Amniotic stem cell (primary cell): ENCODE measurements at regions not wholly inside any gene's neighbourhood (a gene's known extent, or its start where the extent isn't known, plus 50 kb on each side); places are given as distances from the start of the nearest gene placed in this dataset.

Experiments used
- DNase-seq: peaks from one replicate; lab custom pipeline; 2025; lab: John Stamatoyannopoulos, UW

- DNase-seq = no peak
Observed at GRCh38 chr7:35450456-35451214, 196.7 kb upstream of the TBX20 start.

- DNase-seq = no peak
Observed at GRCh38 chr7:35448486-35448885, 194.6 kb upstream of the TBX20 start.

- DNase-seq = no peak
Observed at GRCh38 chr7:35446091-35446490, 192.2 kb upstream of the TBX20 start.

GRCh38 chr7:35437619-35438275, 183.8 kb upstream of the TBX20 start:
- DNase-seq = no peak

GRCh38 chr7:35436452-35436851, 182.6 kb upstream of the TBX20 start:
- no peak for DNase-seq

GRCh38 chr7:35430547-35431153, 176.8 kb upstream of the TBX20 start:
- no peak for DNase-seq

- DNase-seq = no peak
Observed at GRCh38 chr7:35424869-35425495, 171.1 kb upstream of the TBX20 start.

- no peak for DNase-seq
Observed at GRCh38 chr7:35424440-35424839, 170.5 kb upstream of the TBX20 start.

- DNase-seq = no peak
Observed at GRCh38 chr7:35422715-35423114, 168.8 kb upstream of the TBX20 start.

GRCh38 chr7:35420656-35421055, 166.8 kb upstream of the TBX20 start:
- DNase-seq = no peak

- no peak for DNase-seq
Observed at GRCh38 chr7:35419391-35419755, 165.5 kb upstream of the TBX20 start.

- DNase-seq = no peak
Observed at GRCh38 chr7:35418716-35419390, 165.0 kb upstream of the TBX20 start.

GRCh38 chr7:35416568-35416967, 162.7 kb upstream of the TBX20 start:
- DNase-seq = no peak

GRCh38 chr7:35415411-35415822, 161.5 kb upstream of the TBX20 start:
- DNase-seq = no peak

- DNase-seq = no peak
Observed at GRCh38 chr7:35411331-35411730, 157.4 kb upstream of the TBX20 start.

- DNase-seq = no peak
Observed at GRCh38 chr7:35405461-35405860, 151.6 kb upstream of the TBX20 start.

GRCh38 chr7:35401217-35401879, 147.4 kb upstream of the TBX20 start:
- no peak for DNase-seq

- no peak for DNase-seq
Observed at GRCh38 chr7:35399840-35400239, 145.9 kb upstream of the TBX20 start.

GRCh38 chr7:35399216-35399615, 145.3 kb upstream of the TBX20 start:
- no peak for DNase-seq

- no peak for DNase-seq
Observed at GRCh38 chr7:35398518-35398917, 144.6 kb upstream of the TBX20 start.

- DNase-seq = no peak
Observed at GRCh38 chr7:35390146-35390545, 136.2 kb upstream of the TBX20 start.

- no peak for DNase-seq
Observed at GRCh38 chr7:35389636-35390035, 135.7 kb upstream of the TBX20 start.
